ENCODE measurements at regions not wholly inside any gene's neighbourhood (a gene's known extent, or its start where the extent isn't known, plus 50 kb on each side); places are given as distances from the start of the nearest gene placed in this dataset.
"Not testable (repeated sequence)": the region's sequence is repeated elsewhere in the genome, so short reads cannot be mapped to it uniquely, and the experiment has no call there.

GRCh38 chr1:208485512-208485911, 241.3 kb upstream of the PLXNA2 start:
- intact Hi-C loops (cut with DNase I) = no loop called here
- no peaks in the 10 kb centered on the region for H3K4me1 ChIP-seq
- TF ChIP-seq POLR2A (IDR thresholded peaks at IDR 0.05) (no peak), CTCF (IDR thresholded peaks at IDR 0.05) (no peak), POLR2AphosphoS5 (IDR thresholded peaks at IDR 0.05; ENCODE audit: insufficient read depth in 1 of 2, low read depth in 1 of 2) (no peak)
- H3K36me3 ChIP-seq = no peaks in the 10 kb centered on the region
- no peak overlapping the region for H3K4me3 ChIP-seq
- H3K9me3 ChIP-seq = no peaks in the 10 kb centered on the region
- DNase-seq (ENCODE audit: extremely low spot score in 2 of 2) = no peak
- H3K27me3 ChIP-seq = no peaks in the 10 kb centered on the region
- H3K27ac ChIP-seq = no peak overlapping the region

GRCh38 chr1:208486677-208487076, 242.5 kb upstream of the PLXNA2 start:
- Histone ChIP-seq H3K36me3 (no peaks in the 10 kb centered on the region), H3K4me1 (no peaks in the 10 kb centered on the region), H3K27me3 (no peaks in the 10 kb centered on the region), H3K4me3 (no peak overlapping the region), H3K27ac (no peak overlapping the region), H3K9me3 (no peaks in the 10 kb centered on the region)
- intact Hi-C loops (cut with DNase I) = no loop called here
- TF ChIP-seq POLR2AphosphoS5 (IDR thresholded peaks at IDR 0.05; ENCODE audit: insufficient read depth in 1 of 2, low read depth in 1 of 2) = no peak
- no peak for TF ChIP-seq CTCF (IDR thresholded peaks at IDR 0.05)
- TF ChIP-seq POLR2A (IDR thresholded peaks at IDR 0.05) = no peak
- DNase-seq (ENCODE audit: extremely low spot score in 2 of 2) = no peak

GRCh38 chr1:208488432-208488831, 244.2 kb upstream of the PLXNA2 start:
- intact Hi-C loops (cut with DNase I) = not testable (repeated sequence)

GRCh38 chr1:208496467-208497371, 252.5 kb upstream of the PLXNA2 start:
- TF ChIP-seq CTCF (IDR thresholded peaks at IDR 0.05) (no peak), POLR2A (IDR thresholded peaks at IDR 0.05) (no peak), POLR2AphosphoS5 (IDR thresholded peaks at IDR 0.05; ENCODE audit: insufficient read depth in 1 of 2, low read depth in 1 of 2) (no peak)
- peak; percentile 61 to 83 for DNase-seq (ENCODE audit: extremely low spot score in 2 of 2)
- intact Hi-C loops (cut with DNase I) = no loop called here
- no peaks in the 10 kb centered on the region for H3K4me1 ChIP-seq
- H3K27ac ChIP-seq = no peak overlapping the region
- H3K36me3 ChIP-seq = no peaks in the 10 kb centered on the region
- H3K27me3 ChIP-seq = no peaks in the 10 kb centered on the region
- no peaks in the 10 kb centered on the region for H3K9me3 ChIP-seq
- H3K4me3 ChIP-seq = no peak overlapping the region

More at GRCh38 chr1:208488432-208488831, 244.2 kb upstream of the PLXNA2 start:
- not testable (repeated sequence) for H3K36me3 ChIP-seq; DNase-seq (ENCODE audit: extremely low spot score in 2 of 2); H3K27ac ChIP-seq; H3K4me1 ChIP-seq; H3K4me3 ChIP-seq; H3K27me3 ChIP-seq; H3K9me3 ChIP-seq

GRCh38 chr1:208497866-208498541, 253.8 kb upstream of the PLXNA2 start:
- Histone ChIP-seq H3K9me3 (no peaks in the 10 kb centered on the region), H3K4me1 (no peaks in the 10 kb centered on the region), H3K27me3 (no peaks in the 10 kb centered on the region), H3K27ac (no peak overlapping the region), H3K4me3 (no peak overlapping the region), H3K36me3 (no peaks in the 10 kb centered on the region)
- intact Hi-C loops (cut with DNase I) = no loop called here
- no peak for TF ChIP-seq POLR2AphosphoS5 (IDR thresholded peaks at IDR 0.05; ENCODE audit: insufficient read depth in 1 of 2, low read depth in 1 of 2)
- no peak for TF ChIP-seq CTCF (IDR thresholded peaks at IDR 0.05)
- no peak for TF ChIP-seq POLR2A (IDR thresholded peaks at IDR 0.05)
- no peak for DNase-seq (ENCODE audit: extremely low spot score in 2 of 2)
